Endothelial cell of hepatic sinusoid (primary cell): ENCODE measurements at regions not wholly inside any gene's neighbourhood (a gene's known extent, or its start where the extent isn't known, plus 50 kb on each side); places are given as distances from the start of the nearest gene placed in this dataset.

Source experiments
- in situ Hi-C: cut with HindIII; loops from 2 replicates; pipeline ENCODE4 v1.10.0; 2017; ENCODE audit warnings: low sequenced_read_pairs

DNA sequence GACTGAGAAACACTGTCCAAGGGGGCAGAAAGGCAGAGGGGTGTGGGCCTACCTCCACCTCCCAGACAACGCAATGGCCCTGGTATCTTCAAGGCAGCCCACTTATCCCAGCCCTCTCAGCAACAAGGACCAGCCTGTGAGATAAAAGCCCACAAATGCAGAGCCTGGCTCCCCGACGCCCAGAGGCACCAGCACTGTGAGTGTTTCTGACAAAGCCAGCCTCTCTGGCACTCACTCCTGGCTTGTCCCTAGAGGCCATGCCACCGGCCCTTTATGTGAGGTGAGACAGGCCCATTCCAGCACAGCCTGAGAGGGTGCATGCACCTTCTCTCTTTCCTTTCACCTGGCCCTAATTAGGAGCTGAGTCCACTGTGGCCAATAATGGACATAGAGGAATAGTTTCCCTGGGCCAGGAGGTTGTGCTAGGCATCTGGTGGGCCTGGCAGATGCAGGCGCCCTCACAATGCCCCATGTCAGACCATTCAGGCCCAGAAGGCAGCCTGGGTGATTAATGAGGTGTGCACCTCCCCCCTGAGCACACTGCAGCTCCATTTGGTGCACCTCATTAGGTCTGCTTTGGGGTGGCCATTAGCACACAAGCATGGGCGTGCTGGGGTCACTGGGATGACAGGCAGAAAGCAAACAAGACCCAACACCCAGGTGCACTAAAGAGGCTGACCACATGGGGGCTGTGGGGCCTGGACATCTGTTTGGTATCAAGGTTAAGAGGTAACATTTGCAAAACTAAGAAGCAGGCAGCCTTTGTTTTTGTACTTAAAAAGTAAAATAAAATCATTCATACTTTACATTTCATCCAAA lies 176.0 kb downstream of the MED10 start:
- in situ Hi-C loops: no loop called here

DNA sequence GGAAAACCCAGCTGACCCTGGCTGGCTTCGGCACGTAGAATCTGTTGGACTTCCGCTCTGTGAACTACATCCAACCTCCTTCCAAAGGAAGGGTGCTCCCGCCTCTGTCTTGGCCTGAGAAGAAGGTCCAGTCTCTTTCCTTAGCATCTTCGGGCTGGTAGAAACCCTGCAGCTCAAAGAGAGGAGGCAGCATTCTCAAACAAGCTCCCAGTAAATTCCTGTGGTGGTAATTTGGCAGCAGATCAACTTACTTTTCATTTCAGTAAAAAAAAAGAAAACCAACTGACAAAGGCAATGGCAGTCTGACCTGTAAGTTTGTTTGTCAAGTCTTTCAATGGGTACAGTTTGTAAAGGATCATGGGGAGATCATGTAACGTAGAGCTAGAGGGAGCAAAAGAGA lies 176.7 kb downstream of the MED10 start:
- in situ Hi-C loops: no loop called here

DNA sequence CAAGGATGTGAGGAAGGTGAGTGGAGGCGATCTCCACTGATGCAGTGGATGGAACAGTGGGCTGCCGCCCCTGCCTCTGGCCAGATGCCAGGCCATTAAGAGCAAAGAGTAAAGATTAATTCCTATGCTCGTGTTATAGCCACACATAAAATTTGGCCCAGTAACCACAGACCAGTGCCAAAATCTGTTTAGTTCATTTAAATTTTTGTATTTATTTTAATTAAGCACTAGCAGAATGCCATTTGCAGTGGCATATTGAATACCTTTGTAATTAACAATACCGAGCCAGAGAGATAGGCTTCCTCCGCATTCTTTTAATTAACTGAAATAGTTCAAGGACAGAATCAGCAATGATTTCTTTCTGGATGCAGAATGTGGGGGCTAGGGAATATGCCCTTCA lies 179.8 kb downstream of the MED10 start:
- in situ Hi-C loops: no loop called here

DNA sequence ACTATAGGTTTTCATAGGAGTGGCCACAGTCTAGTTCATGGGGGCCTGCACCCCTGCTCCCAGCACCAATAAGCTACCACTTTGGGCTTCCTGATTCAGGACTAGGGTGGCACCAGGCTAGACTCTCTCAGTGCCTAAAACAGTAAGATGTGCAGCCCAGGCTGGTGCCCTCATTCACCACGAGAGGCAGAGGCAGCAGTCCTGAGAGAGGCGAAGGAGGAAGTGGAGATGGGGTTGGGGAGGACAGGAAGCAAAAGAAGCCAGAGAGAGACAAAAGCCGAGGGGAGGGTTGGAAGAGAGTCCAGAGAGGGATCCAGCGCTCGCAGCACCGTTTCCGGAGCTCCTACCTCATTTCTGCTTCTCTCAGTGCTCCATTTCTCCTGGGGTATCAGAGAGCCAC lies 180.9 kb downstream of the MED10 start:
- in situ Hi-C loops: no loop called here

DNA sequence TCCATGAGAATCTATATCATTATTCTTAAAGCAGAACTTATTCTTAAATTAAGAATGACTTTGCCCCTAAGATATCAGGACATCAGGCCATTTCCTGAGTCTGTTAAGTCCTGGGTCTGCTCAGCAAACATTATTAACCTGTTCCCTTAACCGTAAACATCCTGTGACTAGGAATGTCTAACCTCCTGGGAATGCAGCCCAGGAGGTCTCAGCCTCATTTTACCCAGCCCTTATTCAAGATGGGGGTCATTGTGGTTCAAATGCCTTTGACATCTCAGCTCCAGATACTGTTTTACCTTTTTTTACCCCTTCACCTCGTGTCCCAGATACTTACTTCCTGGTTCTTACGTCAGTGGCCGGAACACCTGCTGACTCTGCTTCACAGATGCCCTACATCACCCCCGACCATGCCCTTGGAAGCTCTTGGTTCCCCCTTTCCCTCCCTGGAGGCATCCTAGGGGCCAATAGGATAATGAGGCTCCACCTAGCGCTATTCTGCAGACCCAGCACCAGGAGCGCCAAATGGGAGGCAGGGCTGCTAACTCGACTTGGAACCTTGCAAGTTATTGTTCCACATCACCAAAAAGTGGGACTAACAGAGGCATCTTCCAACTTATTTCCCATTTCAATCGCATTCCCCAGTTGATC lies 182.5 kb downstream of the MED10 start:
- in situ Hi-C loops: no loop called here

DNA sequence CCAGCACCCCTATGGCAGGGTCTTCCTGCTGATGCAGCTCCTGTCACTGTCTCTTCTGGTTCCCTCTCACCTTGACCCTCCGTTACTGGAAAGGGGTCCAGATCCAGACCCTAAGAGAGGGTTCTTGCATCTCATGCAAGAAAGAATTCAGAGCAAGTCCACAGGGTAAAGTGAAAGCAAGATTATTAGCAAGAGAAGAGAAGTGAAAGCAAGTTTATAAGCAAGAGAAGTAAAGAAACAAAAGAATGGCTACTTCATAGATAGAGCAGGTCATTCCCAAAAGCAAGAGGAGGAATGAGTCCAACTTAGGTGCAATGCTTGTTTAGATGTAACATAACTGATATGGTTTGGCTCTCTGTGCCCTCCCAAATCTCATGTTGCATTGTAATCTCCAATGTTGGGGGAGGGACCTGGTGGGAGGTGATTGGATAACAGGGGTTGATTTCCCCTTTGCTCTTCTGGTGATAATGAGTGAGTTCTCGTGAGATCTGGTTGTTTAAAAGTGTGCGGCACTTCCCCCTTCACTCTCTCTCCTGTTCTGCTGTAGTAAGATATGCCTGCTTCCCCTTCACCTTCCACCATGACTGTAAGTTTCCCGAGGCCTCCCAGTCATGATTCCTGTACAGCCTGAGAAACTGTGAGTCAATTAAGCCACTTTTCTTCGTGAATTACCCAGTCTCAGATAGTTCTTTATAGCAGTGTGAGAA lies 183.3 kb downstream of the MED10 start:
- in situ Hi-C loops: no loop called here

DNA sequence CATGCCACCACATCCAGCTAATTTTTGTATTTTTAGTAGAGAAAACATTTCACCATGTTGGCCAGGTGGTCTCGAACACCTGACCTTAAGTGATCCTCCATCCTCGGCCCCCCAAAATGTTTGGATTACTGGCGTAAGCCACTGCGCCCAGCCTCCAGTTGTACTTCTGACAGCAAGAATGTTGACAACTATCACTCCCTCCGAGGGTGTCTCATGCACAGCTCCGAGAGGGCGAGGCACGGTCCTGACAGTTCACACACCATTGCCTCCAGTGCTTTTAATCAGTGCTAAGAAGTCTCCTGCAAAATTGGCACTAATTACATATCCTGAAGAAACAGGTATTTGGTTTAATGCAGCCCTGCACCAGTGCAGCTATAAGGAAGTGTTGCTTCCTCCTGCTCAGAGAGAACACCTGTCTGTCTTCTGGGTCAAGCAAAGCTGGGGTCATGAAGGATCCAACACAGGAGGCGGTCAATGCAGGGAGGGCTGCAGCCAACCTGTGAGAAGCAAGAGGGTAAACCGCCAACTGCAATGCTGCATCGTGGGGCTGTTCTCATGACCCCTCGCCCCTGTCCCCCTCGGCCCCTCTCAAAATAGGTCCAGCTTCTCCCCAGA lies 184.0 kb downstream of the MED10 start:
- in situ Hi-C loops: no loop called here

DNA sequence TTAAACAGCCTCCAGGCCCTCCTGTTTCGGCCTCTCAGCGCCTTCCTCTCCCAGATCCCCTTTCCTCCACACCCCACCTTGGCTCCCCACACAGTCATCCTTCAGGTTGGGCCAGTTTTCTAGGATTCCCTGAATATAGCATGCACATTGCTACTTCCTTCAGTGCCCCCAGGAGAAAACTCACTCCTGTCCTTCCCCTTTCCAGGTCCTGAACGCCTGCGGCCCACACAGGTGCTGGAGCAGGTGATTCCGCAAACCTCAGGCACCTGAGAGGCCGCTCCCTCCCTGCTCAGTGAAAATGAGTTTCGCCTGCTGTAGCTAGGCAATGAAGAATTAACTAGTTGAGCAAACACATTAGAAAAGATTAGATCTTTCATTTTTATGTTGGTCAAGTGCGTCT lies 185.0 kb downstream of the MED10 start:
- in situ Hi-C loops: no loop called here

DNA sequence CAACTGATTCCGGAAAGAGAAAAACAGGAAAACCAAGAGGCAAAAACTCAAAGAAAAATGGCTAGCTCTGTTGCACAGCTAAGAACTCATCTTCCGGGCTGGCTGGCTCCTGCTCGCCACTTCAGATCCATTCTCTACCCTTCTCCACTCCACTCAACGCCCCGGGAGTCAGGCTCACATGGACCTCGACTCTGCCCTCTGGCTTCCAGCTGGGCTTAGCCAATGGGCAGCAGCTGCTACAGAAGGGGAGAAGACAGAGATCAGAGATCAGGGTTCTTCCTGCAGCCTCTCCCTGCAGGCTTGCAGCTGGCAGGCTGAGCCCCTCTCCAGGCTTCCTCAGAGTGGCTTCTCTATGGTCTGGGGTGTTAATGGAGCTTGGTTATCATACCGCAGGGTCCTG lies 187.5 kb downstream of the MED10 start:
- in situ Hi-C loops: no loop called here

DNA sequence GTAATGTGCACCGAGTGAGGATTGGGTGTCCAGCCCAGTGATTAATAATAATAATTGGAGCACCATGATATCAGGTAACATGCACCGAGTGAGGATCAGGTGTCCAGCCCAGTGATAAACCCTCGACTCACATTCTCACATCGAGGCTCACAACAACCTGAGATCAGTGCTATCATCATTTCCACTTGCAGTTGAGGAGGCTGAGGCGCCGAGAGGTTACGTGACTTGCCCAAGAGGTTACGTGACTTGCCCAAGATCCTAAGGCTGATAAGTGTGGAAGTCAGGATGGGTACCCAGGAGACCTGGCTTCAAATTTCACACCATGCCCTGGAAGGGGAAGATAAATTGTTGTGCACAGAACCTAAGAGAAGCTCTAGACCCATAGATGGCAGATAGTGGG lies 189.4 kb downstream of the MED10 start:
- in situ Hi-C loops: no loop called here

DNA sequence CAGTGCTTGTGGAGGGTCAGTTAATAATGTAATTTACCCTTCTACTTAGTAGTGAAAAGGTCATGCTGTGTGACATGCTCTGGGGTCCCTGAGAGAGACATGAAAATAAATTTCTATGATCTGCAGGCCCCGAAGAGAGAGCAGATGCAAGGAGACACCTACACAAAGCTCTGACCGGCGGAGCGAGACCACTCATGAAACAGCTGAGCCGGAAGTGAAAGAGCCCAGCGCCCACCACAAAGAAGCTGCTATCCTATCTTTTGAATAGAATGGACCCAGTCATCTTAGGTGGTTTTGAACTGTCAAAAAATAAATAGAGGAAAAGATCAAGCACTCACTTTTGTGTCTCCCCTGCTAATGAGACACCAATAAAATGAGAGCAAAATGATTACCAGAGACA lies 190.0 kb downstream of the MED10 start:
- in situ Hi-C loops: no loop called here

DNA sequence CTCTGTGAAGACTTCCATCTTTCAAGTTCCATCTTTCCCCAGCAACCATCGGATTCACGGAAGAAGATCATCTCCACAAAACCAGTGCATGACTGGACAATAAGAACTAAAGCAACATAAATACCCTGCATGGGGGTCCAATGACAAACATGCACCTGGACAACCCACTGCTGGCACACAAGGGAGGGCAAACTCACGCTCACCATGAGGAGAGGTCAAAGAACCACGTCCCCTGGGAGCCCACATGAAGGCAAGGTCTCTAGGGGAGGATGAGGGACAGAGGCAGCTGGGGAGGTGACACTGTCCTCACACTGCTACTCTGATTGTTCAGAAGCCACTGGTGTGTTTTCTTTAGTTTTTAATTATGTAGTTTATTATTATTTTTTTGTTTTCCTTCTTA lies 190.8 kb downstream of the MED10 start:
- in situ Hi-C loops: no loop called here

DNA sequence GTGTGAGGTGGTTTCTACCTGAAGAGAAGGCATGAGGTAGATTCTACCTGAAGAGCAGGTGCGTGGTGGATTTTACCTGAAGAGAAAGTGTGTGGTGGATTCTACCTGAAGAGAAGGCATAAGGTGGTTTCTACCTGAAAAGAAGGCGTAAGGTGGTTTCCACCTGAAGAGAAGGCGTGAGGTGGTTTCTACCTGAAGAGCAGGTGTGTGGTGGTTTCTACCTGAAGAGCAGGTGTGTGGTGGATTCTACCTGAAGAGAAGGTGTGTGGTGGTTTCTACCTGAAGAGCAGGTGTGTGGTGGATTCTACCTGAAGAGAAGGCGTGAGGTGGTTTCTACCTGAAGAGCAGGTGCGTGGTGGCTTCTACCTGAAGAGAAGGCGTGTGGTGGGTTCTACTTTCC lies 192.8 kb downstream of the MED10 start:
- in situ Hi-C loops: no loop called here

DNA sequence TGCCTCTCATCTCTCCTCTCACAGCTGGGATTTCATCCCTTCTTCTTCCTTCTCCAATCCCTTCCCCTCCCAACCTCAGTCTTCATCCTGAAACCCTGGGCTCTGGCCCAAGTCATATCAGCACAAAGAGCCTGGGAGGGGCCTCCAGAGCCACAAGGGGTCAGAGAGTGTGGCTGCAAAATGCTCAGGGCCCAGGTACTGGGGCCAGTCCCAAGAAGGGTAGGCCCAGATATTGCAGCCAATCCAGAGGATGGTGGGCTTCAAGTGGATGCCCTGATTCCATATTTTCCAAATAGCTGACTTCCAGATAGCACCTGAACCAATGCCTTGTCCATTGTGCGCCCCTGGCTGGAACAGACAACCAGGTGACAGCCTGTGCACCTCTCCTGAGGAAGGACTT lies 193.9 kb downstream of the MED10 start:
- in situ Hi-C loops: no loop called here

DNA sequence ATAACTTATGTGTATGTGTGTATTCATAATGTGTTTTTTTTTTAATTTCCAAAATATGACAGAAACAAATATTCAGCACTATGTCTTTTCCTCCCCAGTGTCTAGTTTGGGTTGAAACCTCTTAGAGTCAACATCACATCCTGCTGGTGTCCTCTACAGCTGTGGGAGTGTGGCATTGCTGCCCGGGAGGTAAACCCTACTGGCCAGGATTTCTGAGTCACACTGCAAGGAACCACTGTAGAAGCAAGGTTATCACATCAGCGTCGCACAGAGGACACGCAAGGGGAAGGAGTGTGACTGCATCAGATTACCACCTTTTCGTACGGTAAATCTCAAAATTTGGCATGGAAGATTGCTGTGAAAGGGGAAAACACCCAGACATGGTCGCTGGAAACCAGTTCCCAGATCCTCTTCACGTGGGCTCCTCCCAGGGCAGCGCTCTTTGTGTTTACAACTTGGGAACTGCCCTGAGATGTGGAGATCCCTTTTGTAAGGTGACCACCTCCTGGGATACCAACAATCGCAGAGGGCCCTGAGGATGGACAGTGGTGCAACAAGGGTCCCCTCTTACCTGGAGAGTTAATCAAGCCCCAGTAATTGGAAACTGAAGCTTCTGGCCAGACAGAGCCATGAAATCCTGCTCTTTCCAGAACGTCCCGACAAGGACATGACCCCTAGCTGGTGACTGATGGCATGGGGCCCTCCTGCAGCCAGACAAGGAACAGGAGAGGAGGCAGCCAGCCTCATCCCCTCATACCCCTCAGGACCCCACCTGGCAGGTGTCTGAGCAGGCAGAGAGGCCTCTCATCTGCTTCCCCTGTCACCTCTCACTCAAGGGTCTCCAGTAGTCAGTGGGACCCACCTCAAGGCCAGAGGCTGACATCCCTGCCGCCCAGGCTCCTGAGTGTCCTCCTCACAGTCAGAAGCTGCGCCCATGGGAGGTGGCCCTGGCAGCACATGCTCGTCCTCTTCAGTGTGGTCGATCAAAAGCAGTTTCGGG lies 194.7 kb downstream of the MED10 start:
- in situ Hi-C loops: no loop called here

DNA sequence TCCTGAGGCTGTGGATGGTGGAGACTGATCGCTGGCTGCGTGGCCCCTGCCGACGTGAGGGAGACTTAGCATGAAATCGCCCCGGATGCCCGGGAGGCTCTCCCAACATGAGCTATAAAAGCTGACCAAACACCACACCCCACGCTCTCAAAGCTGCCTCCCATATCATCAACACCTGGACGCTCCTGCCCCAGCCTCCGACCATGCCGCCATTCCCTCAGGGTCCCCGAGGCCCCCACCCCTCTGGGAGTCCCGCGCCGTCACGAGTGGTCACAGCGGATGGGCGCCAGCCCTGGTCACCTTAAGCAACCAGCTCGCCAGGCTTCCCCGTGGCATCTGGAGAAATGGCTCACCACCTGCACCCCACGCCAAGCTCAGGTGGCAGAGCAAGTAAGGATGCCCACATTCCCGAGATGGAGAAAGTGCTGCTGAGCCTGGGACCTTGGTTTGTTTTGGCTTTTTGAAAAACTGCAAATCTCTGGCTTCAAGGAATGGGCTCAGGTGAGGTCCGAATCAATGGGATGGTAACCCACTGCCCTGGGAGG lies 196.0 kb downstream of the MED10 start:
- in situ Hi-C loops: no loop called here

DNA sequence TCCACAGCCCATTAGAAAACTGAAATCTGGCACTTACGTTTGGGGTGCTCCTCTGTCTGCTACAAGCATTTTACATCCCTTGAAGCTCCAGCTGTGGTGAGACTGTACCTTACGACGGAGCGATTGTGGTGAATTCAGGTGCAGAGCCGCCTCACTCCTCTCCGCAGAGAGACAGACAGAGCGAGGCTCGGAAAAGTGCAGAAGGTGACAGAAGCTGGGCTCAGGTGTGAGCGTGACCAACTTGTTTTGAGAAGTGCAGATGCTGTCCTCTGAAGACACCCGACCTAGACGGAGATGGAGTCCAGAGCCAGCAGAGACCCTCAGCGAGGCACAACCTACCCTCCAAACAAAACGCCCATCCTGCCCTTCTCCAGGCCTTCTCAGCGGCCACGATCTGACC lies 196.5 kb downstream of the MED10 start:
- in situ Hi-C loops: no loop called here

DNA sequence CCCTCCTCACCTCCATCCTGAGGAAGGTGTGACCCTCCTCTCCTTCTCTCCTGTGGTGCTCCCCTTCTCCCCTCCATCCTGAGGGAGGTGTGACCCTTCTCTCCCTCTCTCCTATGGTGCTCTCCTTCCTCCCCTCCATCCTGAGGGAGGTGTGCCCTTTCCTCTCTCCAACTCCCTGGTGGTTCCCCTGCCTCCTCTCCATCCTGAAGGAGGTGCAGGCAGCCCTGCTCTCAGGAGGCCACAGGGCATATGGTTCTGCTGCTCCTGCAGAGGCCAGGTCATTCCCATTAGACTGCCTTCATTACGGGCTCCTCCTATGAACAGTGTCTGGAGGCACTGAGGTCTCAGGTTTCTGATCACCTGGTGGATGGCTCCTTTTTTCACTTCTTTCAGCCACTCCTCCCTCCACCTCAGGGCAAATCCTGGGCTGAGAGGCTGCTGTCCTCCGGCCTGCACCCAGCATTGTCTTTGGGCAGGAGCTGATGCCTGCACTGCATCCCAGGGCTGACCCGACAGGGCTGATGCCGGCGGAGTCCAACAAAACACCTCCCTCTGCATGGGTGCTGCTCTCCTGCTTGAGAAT lies 197.1 kb downstream of the MED10 start:
- in situ Hi-C loops: no loop called here

DNA sequence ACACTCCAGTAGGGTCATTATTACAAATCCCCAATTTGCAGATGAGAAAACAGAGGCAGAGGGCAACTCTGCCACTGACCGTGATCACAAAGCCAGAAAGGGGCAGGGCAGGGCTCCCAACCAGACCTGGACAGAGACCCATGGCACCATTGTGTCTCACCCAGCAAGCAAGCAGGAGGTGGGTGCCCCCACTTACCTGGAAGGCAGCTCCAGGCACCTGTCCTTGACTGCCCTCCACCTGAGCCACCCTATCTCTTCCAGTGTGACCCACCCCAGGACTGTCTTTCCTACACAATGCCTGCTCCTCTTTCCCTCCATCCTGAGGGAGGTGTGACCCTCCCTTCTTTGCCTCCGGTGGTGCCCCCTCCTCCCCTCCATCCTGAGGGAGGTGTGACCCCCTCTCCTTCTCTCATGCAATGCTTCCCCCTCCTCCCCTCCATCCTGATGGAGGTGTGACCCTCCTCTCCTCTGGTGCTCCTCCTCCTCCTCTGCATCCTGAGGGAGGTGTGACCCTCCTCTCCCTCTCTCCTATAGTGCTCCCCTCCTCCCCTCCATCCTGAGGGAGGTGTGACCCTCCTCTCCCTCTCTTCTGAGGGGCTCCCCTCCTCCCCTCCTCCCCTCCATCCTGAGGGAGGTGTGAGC lies 198.0 kb downstream of the MED10 start:
- in situ Hi-C loops: no loop called here
